Keratinocyte (primary cell): ENCODE measurements at regions not wholly inside any gene's neighbourhood (a gene's known extent, or its start where the extent isn't known, plus 50 kb on each side); places are given as distances from the start of the nearest gene placed in this dataset.

Source experiments
- EZH2 ChIP-seq: IDR thresholded peaks from one replicate; pipeline ENCODE4 v1.6.1; 2012; ENCODE audit warnings: inconsistent platforms, mild to moderate bottlenecking, low read length, moderate library complexity
- TF ChIP-seq, protein P1 (sequence below), 3 experiments: IDR thresholded peaks in 1 of 3; conservative IDR thresholded peaks in 1 of 3; optimal IDR thresholded peaks in 1 of 3; 2 replicates in 2 of 3; 3 replicates in 1 of 3; pipeline versions ENCODE3 to v1.5.1; 2011; ENCODE audit warnings: low read length in 3 of 3, mild to moderate bottlenecking in 3 of 3, moderate library complexity in 2 of 3, control low read depth in 1 of 3, inconsistent platforms in 1 of 3; ENCODE audit not compliant: insufficient read depth in 2 of 3; ENCODE audit errors: extremely low read depth in 1 of 3

DNA sequence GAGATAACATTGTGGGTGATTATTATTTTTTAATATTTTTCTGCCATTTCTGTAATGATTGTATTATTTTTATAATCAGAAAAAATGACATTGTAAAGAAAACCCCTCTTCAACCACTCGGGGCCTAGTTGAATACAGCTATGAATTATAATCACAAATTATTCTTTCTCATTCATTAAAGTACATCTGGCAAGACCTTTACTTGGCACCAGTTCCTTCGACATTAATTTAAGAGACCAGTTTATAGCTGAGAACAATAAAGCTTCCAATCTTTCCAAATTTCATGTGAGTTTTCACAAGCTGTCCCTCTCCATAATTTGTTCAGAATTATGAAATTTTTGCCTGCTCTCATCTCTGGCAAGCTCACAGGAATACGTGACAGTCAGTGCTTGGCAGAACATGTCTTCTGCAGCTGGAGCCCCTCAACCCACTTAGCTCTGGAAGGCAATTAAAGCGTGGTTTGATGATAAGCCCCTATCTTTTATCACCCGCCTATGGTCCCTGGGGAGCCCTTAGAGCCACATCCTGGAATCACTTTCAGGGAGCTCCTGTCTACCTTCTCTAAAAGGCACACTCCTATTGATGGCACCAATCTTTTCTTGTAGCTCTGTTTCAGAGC is 201.8 kb upstream of the PRNP start:
- TF ChIP-seq, protein P1, sequence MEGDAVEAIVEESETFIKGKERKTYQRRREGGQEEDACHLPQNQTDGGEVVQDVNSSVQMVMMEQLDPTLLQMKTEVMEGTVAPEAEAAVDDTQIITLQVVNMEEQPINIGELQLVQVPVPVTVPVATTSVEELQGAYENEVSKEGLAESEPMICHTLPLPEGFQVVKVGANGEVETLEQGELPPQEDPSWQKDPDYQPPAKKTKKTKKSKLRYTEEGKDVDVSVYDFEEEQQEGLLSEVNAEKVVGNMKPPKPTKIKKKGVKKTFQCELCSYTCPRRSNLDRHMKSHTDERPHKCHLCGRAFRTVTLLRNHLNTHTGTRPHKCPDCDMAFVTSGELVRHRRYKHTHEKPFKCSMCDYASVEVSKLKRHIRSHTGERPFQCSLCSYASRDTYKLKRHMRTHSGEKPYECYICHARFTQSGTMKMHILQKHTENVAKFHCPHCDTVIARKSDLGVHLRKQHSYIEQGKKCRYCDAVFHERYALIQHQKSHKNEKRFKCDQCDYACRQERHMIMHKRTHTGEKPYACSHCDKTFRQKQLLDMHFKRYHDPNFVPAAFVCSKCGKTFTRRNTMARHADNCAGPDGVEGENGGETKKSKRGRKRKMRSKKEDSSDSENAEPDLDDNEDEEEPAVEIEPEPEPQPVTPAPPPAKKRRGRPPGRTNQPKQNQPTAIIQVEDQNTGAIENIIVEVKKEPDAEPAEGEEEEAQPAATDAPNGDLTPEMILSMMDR (optimal IDR thresholded peaks at IDR 0.05 in 1 of 3, IDR thresholded peaks at IDR 0.05 in 1 of 3, conservative IDR thresholded peaks at IDR 0.05 in 1 of 3; ENCODE audit: extremely low read depth in 1 of 3, insufficient read depth in 2 of 3, low read length in 3 of 3): no peak
- TF ChIP-seq EZH2: no peak
